ENCODE measurements at regions not wholly inside any gene's neighbourhood (a gene's known extent, or its start where the extent isn't known, plus 50 kb on each side); places are given as distances from the start of the nearest gene placed in this dataset.

GRCh38 chr5:113939988-113940387 is 421.9 kb upstream of the KCNN2 start:
- no peak for TF ChIP-seq CTCF (IDR thresholded peaks at IDR 0.05; ENCODE audit: insufficient read depth in 1 of 2, low read depth in 1 of 2, low read length in 1 of 2, severe bottlenecking in 1 of 2, unreplicated experiment in 1 of 2)
- Histone ChIP-seq H3K9me3 (no peaks in the 10 kb centered on the region), H3K36me3 (ENCODE audit: control insufficient read depth, insufficient read depth, low read length) (no peaks in the 10 kb centered on the region), H3K4me3 (ENCODE audit: low read depth, low read length) (no peak overlapping the region), H3K27me3 (replicated peaks; ENCODE audit: control insufficient read depth, insufficient read depth, low read length) (no peaks in the 10 kb centered on the region), H3K4me1 (no peaks in the 10 kb centered on the region)
- intact Hi-C loops (cut with micrococcal nuclease; ENCODE audit: unreplicated experiment) = no loop called here
- no TSS peak for BruUV-seq (replicated peaks)
- Mint-ChIP-seq H3K9me3 (ENCODE audit: unreplicated experiment) (no peaks in the 10 kb centered on the region), H3K36me3 (ENCODE audit: insufficient read depth, unreplicated experiment) (no peaks in the 10 kb centered on the region), H3K4me1 (ENCODE audit: low read depth, unreplicated experiment) (no peaks in the 10 kb centered on the region), H3K4me3 (ENCODE audit: unreplicated experiment) (no peak overlapping the region), H3K27ac (ENCODE audit: unreplicated experiment) (no peak overlapping the region), H3K27me3 (ENCODE audit: insufficient read depth, unreplicated experiment) (peaks cover 5% of the 10 kb centered on the region)
- DNase-seq = no peak
- CTCF ChIA-PET = no interaction called here
- POLR2A ChIA-PET = no interaction called here

- POLR2A ChIA-PET = no interaction called here
- Mint-ChIP-seq H3K9me3 (ENCODE audit: unreplicated experiment) (peaks cover 10% of the 10 kb centered on the region), H3K27ac (ENCODE audit: unreplicated experiment) (no peak overlapping the region)
These were observed 411.7 kb upstream of the KCNN2 start for GRCh38 chr5:113950186-113950585.

DNA sequence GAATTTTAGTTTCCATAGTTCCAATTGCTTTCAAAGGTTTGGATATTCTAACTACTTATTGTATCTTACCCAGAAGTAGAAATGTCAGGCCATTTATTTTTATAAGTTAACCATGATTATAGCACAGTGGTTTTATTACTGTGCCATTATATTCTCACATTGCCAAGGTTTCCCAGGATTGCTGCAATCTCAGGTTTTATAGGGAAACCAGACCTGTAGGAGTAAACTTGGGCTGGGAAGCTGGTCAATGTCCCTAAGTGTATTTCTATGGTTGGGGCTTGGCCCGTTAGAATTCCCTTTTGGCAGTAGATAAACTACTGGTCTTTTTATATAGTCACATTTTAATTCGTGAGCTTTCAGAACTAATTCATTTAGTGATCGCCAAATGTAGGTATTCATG is 396.6 kb upstream of the KCNN2 start:
- no peak for DNase-seq
- Mint-ChIP-seq H3K4me1 (ENCODE audit: low read depth, unreplicated experiment) (no peaks in the 10 kb centered on the region), H3K4me3 (ENCODE audit: unreplicated experiment) (no peak overlapping the region), H3K36me3 (ENCODE audit: insufficient read depth, unreplicated experiment) (no peaks in the 10 kb centered on the region), H3K9me3 (ENCODE audit: unreplicated experiment) (no peaks in the 10 kb centered on the region), H3K27me3 (ENCODE audit: insufficient read depth, unreplicated experiment) (peaks cover 5% of the 10 kb centered on the region), H3K27ac (ENCODE audit: unreplicated experiment) (no peak overlapping the region)
- BruUV-seq (replicated peaks) = no TSS peak
- no peaks in the 10 kb centered on the region for H3K4me1 ChIP-seq
- TF ChIP-seq CTCF (IDR thresholded peaks at IDR 0.05; ENCODE audit: insufficient read depth in 1 of 2, low read depth in 1 of 2, low read length in 1 of 2, severe bottlenecking in 1 of 2, unreplicated experiment in 1 of 2) = no peak
- H3K27me3 ChIP-seq (replicated peaks; ENCODE audit: control insufficient read depth, insufficient read depth, low read length) = no peaks in the 10 kb centered on the region
- H3K36me3 ChIP-seq (ENCODE audit: control insufficient read depth, insufficient read depth, low read length) = no peaks in the 10 kb centered on the region
- ChIA-PET CTCF (no interaction called here), POLR2A (no interaction called here)
- no peak overlapping the region for H3K4me3 ChIP-seq (ENCODE audit: low read depth, low read length)
- intact Hi-C loops (cut with micrococcal nuclease; ENCODE audit: unreplicated experiment) = no loop called here
- no peaks in the 10 kb centered on the region for H3K9me3 ChIP-seq

More at GRCh38 chr5:113950186-113950585, 411.7 kb upstream of the KCNN2 start:
- Mint-ChIP-seq H3K4me1 (ENCODE audit: low read depth, unreplicated experiment) (no peaks in the 10 kb centered on the region), H3K27me3 (ENCODE audit: insufficient read depth, unreplicated experiment) (peaks cover 4% of the 10 kb centered on the region), H3K4me3 (ENCODE audit: unreplicated experiment) (no peak overlapping the region), H3K36me3 (ENCODE audit: insufficient read depth, unreplicated experiment) (no peaks in the 10 kb centered on the region)
- BruUV-seq (replicated peaks) = no TSS peak
- CTCF ChIA-PET = no interaction called here
- H3K9me3 ChIP-seq = no peaks in the 10 kb centered on the region
- no peak overlapping the region for H3K4me3 ChIP-seq (ENCODE audit: low read depth, low read length)
- no peak for DNase-seq
- no peaks in the 10 kb centered on the region for H3K27me3 ChIP-seq (replicated peaks; ENCODE audit: control insufficient read depth, insufficient read depth, low read length)
- intact Hi-C loops (cut with micrococcal nuclease; ENCODE audit: unreplicated experiment) = no loop called here
- TF ChIP-seq CTCF (IDR thresholded peaks at IDR 0.05; ENCODE audit: insufficient read depth in 1 of 2, low read depth in 1 of 2, low read length in 1 of 2, severe bottlenecking in 1 of 2, unreplicated experiment in 1 of 2) = no peak
- no peaks in the 10 kb centered on the region for H3K36me3 ChIP-seq (ENCODE audit: control insufficient read depth, insufficient read depth, low read length)
- no peaks in the 10 kb centered on the region for H3K4me1 ChIP-seq
